HL-60 (cell line): ENCODE measurements at regions not wholly inside any gene's neighbourhood (a gene's known extent, or its start where the extent isn't known, plus 50 kb on each side); places are given as distances from the start of the nearest gene placed in this dataset.

Source experiments
- CTCF ChIP-seq: IDR thresholded peaks from one replicate; pipeline ENCODE4 v1.5.1; 2011; ENCODE audit warnings: low read length, control low read depth, inconsistent platforms; ENCODE audit not compliant: insufficient read depth
- GABPA ChIP-seq: IDR thresholded peaks from 2 replicates; pipeline ENCODE4 v1.6.1; 2012; ENCODE audit warnings: low read depth
- POLR2AphosphoS5 ChIP-seq: IDR thresholded peaks from 2 replicates; pipeline ENCODE4 v1.6.1; 2012; ENCODE audit warnings: low read depth
- REST ChIP-seq: IDR thresholded peaks from 2 replicates; pipeline ENCODE4 v1.6.1; 2012; ENCODE audit warnings: low read depth; ENCODE audit not compliant: insufficient replicate concordance
- SPI1 ChIP-seq: IDR thresholded peaks from 2 replicates; pipeline ENCODE4 v1.6.1; 2012; ENCODE audit warnings: low read depth, mild to moderate bottlenecking, borderline replicate concordance

- TF ChIP-seq CTCF = no peak
- no peak for TF ChIP-seq POLR2AphosphoS5
- no peak for TF ChIP-seq SPI1
- no peak for TF ChIP-seq REST
- TF ChIP-seq GABPA = no peak
Measured at GRCh38 chr11:70646272-70647049, 248.1 kb downstream of the CTTN start.
